Sigmoid colon (tissue), 4 donors: ENCODE measurements at regions not wholly inside any gene's neighbourhood (a gene's known extent, or its start where the extent isn't known, plus 50 kb on each side); places are given as distances from the start of the nearest gene placed in this dataset.

Experiments
- POLR2AphosphoS5 ChIP-seq, 4 donors: sonication (generic); formaldehyde crosslinking; IDR thresholded peaks; one replicate each; pipeline ENCODE4 v1.6.1; 2017; ENCODE audit warnings: antibody characterized with exemption in 4 of 4
- TF ChIP-seq, protein P1 (sequence below), 4 experiments: fragments of 450-650 bp in 3 of 4; fragments of 200-600 bp in 1 of 4; IDR thresholded peaks; one replicate each; pipeline ENCODE4 v1.5.1; 2016 to 2019; ENCODE audit warnings: antibody characterized with exemption in 4 of 4, mild to moderate bottlenecking in 3 of 4, moderate library complexity in 2 of 4

DNA sequence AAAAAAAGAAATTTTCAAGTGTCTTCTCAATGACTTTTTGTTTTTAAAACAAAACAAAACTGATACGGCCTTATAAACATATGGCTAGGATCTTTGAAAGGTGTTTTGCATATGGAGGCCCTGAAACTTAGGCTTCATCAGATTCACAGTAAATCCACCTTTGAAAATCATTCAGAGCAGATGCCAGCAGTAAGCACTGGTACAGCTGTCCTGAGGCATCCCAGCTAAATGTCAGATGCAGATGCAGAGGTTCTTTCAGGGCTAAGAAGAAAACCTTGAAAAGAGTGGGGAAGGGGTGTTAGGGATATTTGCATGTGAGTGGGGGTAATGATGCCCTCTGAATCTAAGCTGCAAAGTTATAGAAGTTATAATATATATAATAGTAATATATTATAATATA lies 56.2 kb upstream of the GNG12 start:
- TF ChIP-seq POLR2AphosphoS5 (IDR thresholded peaks at IDR 0.05), result no peak
- TF ChIP-seq, protein P1, sequence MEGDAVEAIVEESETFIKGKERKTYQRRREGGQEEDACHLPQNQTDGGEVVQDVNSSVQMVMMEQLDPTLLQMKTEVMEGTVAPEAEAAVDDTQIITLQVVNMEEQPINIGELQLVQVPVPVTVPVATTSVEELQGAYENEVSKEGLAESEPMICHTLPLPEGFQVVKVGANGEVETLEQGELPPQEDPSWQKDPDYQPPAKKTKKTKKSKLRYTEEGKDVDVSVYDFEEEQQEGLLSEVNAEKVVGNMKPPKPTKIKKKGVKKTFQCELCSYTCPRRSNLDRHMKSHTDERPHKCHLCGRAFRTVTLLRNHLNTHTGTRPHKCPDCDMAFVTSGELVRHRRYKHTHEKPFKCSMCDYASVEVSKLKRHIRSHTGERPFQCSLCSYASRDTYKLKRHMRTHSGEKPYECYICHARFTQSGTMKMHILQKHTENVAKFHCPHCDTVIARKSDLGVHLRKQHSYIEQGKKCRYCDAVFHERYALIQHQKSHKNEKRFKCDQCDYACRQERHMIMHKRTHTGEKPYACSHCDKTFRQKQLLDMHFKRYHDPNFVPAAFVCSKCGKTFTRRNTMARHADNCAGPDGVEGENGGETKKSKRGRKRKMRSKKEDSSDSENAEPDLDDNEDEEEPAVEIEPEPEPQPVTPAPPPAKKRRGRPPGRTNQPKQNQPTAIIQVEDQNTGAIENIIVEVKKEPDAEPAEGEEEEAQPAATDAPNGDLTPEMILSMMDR (IDR thresholded peaks at IDR 0.05), result no peak
